GM10266 (cell line): ENCODE measurements at regions not wholly inside any gene's neighbourhood (a gene's known extent, or its start where the extent isn't known, plus 50 kb on each side); places are given as distances from the start of the nearest gene placed in this dataset.

ENCODE experiments used
- DNase-seq: peaks from one replicate; pipeline ENCODE4 v3.0.0; 2012; ENCODE audit errors: extremely low spot score
- CTCF ChIP-seq: IDR thresholded peaks from 2 replicates; pipeline ENCODE4 v1.5.1; 2012; ENCODE audit warnings: mild to moderate bottlenecking, low read depth; ENCODE audit not compliant: control insufficient read depth, insufficient read depth; ENCODE audit errors: missing control alignments

GRCh38 chr22:48927591-48927990, 900.1 kb downstream of the BRD1 start:
- TF ChIP-seq CTCF = no peak
- no peak for DNase-seq

GRCh38 chr22:48926643-48927042, 901.0 kb downstream of the BRD1 start:
- no peak for DNase-seq
- no peak for TF ChIP-seq CTCF

- TF ChIP-seq CTCF = no peak
- no peak for DNase-seq
Measured at GRCh38 chr22:48926136-48926535, 901.5 kb downstream of the BRD1 start.

- TF ChIP-seq CTCF = no peak
Measured at GRCh38 chr22:48925450-48925849, 902.2 kb downstream of the BRD1 start.

GRCh38 chr22:48923996-48924395, 903.7 kb downstream of the BRD1 start:
- no peak for DNase-seq
- TF ChIP-seq CTCF = no peak

More at GRCh38 chr22:48925450-48925849, 902.2 kb downstream of the BRD1 start:
- no peak for DNase-seq

GRCh38 chr22:48923165-48923865, 904.4 kb downstream of the BRD1 start:
- TF ChIP-seq CTCF = no peak
- DNase-seq = no peak

GRCh38 chr22:48921411-48921903, 906.2 kb downstream of the BRD1 start:
- DNase-seq = no peak
- TF ChIP-seq CTCF = no peak
